Right forelimb (tissue), 1 donor: ENCODE measurements at regions not wholly inside any gene's neighbourhood (a gene's known extent, or its start where the extent isn't known, plus 50 kb on each side); places are given as distances from the start of the nearest gene placed in this dataset.

Experiments
- DNase-seq: peaks from one replicate; pipeline ENCODE4 v3.0.0-alpha.2; 2018

DNA sequence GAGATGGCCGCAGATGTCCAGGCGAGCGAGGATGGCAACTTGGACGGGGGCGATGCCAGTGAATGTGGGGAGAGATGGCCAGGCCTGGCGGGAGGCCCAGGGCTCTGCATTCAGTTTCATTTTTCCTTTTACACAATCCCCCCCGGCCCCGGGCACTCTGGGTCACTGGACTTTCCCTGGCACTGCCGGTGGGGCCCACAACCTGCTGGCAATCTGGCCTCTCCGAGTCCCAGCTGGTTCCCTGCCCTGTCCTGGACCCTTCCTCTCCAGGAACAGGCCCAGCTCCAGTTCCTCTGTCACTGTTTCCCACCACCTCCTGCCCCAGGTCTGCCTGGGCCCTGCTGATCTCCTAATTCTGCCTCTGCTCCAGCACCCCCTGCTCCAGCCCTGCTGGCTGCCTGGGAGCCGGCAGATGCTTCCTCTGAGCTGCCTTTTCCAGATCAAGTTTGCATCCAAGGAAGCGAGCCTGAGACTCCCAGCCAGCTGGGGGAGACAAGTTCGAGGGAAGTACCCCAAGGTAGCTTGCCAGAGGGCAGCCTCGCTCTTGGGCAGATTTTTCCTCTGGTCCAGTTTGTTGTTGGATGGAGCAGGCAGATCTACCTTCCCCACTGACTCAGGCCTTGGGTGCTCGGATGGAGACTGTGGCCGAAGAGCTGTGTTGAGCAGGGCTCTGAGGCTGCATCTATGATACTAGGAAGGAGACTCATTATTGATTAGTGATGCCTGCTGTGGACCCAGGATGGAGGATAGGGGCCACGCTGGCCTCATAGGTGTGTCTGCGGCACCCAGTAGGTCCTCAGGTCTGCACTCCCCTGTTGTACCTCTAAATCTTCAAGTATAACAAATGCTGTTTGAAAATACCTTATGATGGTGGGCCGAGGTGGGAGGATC is 83.2 kb downstream of the CEBPB start:
- no peak for DNase-seq

DNA sequence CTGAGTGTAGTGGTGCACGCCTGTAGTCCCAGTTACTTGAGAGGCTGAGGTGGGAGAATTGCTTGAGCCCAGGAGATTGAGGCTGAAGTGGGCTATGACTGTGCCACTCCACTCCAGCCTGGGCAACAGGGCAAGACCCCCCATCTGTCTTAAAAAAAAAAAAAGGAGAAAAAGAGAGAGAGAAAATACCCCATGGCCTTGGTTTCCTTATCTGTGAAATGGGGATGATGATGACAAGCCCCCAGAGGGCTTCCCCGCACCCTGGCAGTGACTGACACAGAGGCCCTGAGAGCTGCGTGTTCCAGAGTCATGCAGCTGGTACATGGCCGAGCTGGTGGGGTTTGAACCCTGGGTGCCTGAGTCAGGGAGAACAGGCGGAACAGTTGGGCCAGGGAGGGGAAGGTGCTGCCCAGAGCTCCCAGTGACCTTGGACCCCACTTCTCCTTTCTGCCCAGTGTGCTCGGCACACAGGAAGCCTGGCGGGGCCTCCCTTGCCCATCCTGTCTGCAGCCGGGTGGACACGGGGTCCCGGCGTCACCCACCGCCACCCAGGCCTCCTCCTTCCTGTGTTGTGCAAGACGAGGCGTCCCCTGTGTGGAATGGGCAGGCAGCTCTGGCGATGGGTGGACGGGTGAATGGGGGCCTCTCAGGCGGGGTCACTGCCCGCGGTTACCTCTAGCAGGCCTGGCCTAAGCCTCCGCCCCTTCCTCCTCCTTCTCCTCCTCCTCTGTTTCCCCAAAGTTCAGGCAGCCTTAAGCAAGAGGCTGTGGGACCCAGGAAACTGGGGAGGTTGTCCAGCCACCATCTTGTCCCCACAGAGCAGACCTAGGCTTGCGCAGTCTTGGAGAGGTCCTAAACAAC is 84.2 kb downstream of the CEBPB start:
- DNase-seq = no peak

DNA sequence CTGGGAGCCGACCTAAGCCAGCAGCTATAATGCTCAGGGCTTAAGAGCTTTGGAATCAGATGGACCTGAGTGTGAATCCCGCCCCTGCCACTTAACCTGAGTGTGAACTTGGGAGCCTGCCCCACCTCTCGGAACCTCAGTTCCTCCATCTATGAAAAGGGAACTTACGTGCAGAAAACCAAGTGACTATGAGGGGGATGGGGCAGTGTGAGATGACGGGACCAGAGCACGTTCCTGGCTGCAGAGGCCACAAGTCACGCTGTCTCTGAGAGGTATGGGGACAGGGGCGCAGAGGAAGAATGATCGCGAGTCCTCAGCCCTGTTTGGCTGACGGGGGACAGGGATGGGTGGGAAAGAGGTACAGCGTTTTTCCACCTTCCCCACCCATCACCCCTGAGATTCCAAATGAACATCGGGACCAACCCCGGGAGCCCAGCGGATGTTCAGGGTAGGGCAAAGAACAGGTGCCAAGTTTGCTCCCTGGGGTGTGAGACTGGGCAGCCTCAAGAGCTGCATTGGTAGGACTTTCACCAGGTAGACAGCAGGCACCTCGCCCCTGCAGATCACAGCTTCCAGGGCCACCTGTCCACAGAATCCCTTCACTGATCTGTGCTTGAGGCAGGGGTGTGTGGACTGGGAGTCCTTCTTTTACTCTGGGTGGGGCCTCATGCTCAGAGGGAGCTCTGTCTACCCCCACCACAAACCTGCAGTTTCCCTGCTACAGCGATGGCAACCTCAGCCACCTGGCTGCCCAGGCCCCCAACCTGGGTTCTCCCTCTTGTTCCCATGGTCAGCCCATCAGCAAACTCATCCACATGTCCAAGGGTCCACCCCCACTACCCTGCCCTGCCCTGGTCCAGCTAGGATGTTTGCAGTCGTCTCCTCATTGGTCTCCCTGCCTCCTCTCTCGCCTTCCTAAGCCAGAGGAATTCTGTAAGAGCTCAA is 85.8 kb downstream of the CEBPB start:
- DNase-seq = no peak

DNA sequence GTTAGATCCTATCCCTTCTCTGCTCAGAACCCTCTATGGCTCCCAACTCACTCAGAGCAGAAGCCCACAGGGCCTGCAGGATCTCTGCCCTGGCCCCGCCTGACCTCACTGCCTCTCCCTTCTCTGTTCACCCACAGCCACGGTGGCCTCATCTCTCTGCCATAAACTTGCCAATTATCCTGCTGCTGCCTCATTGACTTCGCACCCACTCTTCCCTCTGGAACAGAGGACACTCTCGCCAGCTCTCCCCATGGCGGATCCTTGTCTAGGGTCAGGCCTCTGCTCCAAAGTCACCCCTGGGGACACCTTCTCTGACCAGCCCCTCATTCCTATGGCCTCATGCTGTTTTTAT is 86.4 kb downstream of the CEBPB start:
- no peak for DNase-seq

DNA sequence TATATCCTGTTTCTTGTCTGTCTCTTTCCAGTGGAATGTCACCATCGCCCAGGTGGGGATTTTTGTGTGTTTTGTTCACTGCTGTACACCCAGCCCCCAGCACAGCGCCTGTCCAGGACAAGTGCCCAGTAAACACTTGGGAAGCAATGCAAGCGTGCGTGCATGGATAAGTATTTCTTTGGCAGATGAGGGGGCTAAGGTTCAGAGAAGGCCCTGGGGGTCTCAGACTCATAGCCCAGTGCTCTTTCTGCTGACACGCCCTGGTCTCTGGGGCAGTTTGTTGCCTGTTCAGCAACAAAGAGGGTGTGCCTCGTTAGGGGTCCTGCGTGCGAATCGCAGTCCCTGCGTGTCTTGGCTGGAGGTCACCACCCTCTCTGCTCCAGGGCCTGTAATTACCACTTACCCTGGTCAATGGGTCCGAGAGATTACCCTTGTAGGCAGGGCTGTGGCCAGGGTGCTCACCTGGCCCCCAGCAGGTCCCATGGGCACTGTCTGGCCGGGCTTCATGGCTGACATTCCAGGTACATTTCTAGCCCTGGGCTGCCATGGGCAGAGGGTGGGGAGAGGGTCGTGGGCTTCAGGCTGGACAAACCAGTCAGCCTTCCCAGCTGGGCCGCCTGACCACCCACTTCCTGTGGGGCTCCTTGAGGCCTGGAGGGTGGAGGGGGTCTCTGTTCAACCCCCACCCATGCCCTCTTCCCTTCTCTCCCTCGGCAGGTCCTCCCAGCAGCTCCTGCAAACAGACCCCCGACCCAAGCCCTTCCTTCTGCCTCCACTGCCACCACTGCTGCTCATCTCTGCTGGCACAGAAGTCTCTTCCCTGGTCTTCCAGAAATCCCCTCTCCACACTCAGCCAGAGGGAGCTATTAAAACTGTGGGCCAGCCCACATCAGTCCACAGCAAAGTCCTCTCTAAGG is 87.1 kb downstream of the CEBPB start:
- no peak for DNase-seq

DNA sequence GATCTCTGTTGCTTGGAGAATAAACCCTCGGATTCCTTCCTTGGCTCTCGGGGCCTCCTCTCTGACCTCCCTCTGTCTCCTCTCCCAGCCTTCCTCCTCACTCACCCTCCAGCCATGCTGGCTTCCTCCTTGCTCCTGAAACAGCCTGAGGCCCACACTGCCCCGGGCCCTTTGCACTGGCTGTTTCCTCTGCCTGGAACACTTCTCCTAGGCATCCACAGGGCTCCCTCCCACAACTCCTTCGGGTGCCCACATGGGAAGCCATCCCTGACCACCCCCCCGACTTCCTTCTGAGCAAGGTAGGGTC is 87.7 kb downstream of the CEBPB start:
- DNase-seq = no peak

DNA sequence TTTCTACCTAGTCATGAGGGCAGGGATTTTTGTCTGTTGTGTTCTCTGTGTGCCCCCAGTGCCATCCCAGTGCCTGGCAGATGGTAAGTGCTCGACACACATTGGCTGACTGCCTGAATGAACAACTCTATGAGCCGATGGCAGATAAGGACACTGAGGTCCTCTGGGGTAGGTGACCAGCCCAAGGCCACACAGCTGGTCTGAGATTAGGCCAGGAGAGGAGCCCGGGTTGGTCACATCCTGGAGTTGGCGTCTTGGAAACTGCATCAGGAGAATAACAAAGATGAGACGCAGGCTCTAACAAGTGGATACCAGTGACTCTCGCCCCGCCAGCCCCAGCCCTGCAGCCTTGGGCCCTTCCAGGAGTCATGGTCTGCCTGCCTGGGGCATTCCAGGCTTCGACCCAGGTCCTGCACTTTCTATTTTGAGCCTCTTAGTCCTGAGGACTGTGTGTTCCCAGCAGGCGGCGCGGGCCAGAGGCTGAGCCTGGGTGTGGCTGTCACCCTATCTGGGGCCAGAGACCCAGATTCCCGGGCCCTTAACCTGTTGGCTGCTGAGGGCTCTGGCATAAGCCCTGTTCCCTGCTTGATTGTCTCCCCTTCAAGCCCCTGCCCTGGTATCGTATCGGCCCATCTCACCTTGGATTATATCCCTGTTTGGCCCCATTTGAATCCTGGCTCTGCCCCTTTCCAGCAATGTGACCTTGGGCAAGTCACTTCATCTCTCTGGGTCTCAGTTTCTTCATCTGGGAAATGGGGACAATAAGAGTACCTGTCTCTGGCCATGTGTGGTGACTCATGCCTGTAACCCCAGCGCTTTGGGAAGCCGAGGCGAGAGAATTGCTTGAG is 88.3 kb downstream of the CEBPB start:
- DNase-seq = no peak

DNA sequence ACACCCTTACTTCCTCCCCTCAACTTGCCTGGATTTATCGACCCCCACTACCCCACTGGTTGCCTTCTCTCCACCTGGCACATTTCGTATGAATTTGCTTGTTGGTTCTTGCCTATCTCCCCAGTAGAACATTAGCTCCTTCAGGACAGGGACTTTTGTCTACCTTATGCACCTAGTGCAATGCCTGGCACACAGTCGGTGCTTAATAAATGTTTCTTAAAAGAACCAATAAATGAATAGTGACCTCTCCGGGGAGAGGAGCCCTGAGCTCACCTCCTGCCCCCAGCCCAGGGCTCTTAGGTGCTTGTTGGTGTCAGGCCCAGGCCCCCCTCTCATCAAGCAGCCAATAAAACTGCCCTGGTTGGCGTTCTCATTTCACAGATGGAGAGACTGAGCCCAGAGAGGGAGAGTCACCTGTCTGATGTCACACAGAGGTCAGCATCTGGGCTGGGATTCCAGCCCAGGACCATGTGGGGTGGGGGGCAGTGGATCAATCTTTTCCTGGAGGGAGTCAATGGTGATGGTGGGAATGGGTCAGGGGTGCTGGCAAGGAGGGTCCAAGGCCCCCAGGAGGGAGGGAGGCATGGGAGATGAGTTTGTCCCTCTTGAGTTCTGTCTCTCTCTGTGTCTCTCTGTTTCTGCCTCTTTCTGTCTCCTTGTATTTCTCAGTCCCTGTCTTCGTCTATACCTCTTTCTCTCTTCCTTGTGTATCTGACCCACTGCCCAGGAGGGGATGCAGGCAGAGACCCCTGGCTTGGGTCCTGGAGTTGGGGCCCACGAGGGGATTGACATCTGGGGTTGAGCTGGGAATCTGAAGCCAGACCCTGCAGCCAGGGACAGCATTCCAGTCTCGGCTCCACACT is 89.6 kb downstream of the CEBPB start:
- DNase-seq = no peak

DNA sequence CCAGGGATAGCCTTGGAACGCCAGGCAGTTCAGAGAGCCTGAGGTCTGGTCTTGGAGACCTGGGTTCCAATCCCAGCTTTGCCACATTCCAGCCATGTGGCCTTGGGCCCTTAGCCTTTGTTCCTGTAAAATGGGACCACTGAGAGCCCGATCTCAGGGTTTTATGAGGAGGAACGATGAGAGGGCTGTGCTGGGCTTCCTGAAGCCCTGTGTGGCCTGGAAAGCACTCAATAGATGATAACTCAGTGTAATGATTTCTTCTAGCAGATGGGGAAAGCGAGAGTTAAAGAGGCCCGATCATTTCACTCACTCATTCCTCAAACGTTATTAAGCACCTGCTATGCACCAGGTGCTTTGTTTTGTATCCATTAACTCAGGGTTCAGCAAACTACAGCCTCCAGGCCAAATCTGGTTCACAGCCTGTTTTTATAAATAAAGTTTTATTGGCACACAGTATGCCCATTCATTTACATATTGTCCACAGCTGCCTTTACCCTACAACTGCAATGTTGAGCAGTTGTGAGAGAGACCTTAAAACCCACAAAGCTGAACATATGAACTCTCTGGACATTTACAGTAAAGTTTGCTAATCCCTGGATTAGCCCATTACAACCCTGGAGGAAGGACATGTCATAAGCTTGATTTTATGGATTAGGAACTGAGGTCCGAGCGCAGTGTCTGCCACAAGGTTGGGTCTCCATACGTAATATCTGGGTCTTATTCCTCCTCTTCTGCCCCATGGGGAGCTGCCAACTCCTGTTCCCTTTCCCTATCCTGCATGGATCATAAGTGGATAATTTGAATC is 90.4 kb downstream of the CEBPB start:
- no peak for DNase-seq

DNA sequence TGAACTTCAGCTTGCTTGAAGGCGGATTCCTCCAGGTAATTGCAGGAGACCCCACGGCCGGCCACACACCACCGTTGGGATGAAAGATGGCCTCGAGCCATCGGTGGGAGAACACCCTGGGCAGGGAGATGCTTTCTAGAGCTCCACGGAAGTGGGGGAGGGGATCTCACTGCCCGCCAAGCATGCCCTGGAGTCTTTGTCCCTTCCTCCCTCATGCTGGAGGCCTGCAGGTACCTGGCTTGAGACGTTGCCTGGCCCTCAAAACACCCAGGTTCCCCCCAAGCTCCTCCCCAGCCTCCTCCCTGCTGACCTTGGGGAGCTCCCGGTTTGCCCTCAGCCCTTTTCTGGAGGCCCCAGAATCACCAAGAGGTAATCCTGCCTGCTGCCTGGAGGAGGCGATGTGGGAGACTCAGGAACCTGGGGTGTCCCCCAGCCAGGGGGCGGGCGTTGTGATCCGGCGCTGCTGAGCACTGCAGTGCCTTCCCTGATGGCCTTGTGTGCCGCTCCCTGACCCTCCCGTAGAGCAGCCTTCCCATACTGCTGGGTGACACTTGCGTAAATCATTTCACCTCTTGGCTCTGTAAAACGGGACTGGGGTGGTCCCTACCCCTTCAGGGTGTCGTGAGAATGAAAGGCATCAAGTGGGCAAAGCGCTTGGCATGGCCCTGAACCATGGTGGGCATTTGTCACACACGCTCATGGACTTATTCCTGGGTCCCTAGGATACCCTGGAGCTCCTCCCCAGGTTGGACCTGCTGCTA is 91.4 kb downstream of the CEBPB start:
- no peak for DNase-seq

DNA sequence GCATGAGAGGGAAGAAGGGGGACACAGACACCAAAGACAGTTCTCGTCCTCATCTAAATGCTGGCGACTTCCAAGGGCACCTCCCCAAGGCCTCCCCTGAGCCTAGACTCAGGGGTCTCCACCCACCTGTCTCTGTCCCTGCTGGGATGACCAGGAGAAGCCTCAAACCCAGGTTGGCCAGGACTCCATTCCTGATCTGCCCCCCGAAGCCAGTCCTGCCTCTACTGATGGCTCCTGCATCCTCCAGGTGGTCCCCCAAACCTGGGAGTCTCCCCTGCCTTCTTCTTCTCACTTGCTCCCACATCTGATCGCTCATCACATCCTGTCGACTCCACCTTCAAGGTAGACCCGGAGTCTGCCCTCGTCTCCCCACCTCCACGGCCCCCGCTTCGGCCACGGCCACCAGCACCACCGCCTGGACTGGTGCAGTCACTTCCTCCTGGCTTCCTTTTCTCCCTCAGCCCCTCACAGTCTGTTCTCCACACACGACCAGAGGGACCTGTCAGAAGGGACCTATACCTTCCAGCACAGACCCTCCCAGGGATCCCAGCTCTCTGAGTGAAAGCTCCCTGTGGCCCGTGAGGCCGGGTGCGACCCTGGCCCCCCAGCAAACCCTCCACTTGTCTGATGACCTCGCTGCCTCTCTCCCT is 92.1 kb downstream of the CEBPB start:
- DNase-seq = no peak

DNA sequence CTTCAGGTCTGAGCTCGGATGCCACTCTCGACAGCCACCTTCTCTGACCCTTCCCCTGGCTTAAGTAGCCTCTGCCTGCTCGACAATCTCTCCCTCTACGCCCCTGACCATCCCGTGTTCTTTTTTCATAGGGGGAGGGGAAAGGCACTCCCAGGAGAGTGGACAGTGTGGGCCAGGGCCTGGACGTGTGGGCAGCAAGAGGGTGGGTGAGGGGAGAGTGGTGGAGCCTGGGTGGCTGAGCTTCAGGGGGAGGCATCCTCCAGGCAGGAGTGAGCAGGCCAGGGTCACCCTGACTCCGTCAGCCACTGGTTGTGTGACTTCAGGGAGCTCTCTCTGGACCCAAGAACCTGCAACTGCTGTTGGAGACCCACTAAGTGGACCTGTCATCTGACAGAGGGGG is 92.7 kb downstream of the CEBPB start:
- DNase-seq = no peak

DNA sequence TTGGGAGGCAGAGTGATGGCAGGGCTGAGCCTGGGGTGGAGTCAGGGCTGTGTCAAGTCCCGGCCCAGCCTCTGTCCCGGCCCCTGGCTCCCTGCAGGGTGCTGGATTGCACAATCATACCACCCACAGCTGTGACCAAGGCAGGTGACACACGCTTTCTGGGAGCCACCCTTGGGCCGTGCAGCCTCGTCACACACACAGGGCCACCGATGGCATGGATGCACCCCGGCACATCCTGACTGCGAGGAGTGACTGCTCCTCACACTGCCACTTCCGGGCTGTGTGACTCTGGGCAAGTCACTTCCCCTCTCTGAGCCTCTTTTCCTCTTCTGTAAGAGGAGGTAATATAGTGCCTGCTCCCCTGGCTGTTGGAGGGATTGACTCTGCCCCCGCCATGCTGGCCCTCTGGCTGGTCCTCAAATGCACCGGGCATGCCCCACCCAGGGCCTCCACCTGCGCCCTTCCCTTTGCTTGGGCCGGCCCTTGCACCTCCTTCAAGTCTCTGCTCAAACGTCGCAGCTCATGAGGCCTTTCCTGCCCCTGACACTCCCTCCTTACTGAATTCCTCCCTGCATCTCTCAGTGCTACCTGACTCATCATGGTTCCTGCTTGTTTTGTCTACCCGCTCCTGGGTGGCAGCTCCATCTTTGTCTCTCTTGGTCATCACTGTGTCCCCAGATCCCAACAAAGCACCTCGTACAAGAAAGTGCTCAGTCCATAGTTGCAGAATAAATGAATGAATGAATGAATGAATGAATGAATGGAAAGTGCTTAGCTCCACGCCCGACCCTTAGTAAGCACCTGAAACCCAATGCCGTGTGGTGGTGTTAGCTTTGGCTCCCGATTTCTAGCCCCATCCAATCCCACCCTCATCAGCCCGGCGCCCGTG is 93.5 kb downstream of the CEBPB start:
- no peak for DNase-seq

DNA sequence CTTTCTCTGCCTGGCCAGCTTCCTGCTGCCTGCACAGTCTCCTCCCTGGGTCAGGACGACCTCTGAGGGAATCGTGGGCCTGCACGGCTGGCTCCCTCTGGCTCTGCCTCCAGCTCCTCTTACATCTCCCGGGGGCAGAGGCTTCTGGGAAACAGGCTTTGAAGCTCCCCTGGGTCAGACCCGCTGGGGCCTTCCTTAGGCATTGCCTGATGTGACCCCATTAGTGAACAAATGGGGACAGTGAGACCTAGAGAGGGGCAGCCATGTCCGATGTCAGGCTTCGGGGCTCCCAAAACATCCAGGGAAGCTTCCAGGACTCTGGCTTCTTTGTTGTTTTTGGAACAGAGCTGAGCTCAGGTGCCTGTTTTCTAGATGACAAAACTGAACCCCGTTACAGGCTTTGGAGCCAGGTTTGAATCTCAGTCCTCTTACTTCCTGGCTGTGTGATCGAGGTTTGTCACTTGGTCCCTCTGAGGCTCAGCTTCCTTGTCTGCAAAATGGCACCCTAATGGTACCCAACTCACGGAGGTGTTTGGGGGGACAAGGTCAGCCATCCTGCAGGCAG is 94.3 kb downstream of the CEBPB start:
- DNase-seq = no peak

DNA sequence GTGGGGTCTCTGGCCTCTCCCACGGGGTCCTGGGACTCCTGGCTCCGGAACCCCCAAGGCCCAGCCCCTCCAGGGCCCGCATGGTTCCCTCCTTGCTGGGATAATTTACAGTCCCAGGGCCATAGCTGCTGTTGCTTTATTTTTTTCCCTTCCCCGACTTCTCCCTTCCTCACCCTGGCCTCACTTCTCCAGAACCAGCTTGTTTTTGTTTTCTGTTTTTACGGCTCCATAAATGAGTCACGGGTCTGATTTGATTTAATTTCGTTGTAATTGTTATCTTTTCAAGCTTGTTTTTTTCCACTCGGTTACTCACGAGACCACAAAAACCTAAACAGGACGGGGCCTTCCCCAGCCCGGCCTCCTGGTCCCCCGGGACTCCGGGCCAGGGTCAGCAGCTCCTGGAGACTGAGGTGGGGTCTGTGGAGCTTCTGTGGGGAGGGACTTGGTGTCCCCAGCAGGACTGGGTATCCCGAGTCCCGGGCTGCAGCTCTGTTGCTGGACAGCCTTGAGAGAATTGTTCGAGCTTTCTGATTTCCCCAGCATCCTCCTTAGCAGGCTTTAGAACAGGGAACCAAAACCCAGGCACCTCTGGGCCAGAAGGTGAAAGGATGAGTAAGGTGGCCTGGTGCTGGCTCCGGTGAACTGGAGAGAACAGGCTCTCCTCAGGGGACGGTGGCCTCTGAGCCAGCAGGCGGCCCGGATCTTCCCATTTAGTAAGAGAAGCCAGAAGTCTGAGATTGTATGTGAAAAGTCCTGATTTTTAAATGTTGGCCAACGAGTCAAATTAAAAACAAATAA is 94.9 kb downstream of the CEBPB start:
- DNase-seq = no peak

DNA sequence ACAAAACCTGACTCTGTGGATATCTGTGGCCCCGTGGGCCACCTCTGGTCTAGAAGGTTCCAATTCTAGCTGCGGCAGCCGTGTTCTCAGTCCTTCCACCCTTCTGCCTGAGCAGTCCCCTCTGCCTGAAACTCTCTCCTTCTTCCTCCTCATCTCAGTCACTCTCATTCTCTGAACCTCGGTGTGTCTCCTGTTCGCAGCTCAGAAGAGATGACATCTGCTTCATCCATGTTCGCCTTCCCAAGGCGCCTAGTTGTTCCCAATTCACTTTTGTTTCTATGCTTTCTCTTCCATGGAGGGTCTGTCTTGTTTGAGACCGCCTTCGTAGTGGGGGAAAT is 95.5 kb downstream of the CEBPB start:
- no peak for DNase-seq
